Anterior cingulate cortex (tissue), 58 donors: ENCODE measurements at regions not wholly inside any gene's neighbourhood (a gene's known extent, or its start where the extent isn't known, plus 50 kb on each side); places are given as distances from the start of the nearest gene placed in this dataset.
A peak's percentile ranks its signal among the peaks of the same experiment; 100 is the strongest.

Source experiments
- DNase-seq, 58 donors: peaks; one replicate each; lab custom pipeline; 2025; lab: John Stamatoyannopoulos, UW

- no peak for DNase-seq
Observed at GRCh38 chr2:120439637-120440384, 93.9 kb downstream of the INHBB start.

- no peak for DNase-seq
Observed at GRCh38 chr2:120440521-120441350, 94.8 kb downstream of the INHBB start.

GRCh38 chr2:120441351-120441700, 95.4 kb downstream of the INHBB start:
- no peak for DNase-seq

GRCh38 chr2:120441744-120442471, 96.0 kb downstream of the INHBB start:
- peak in 55 of 58 donors; percentile 10 to 88 (median 56) for DNase-seq

GRCh38 chr2:120442541-120442922, 96.6 kb downstream of the INHBB start:
- DNase-seq = no peak

GRCh38 chr2:120442923-120443571, 97.1 kb downstream of the INHBB start:
- DNase-seq = no peak

- no peak for DNase-seq
Observed at GRCh38 chr2:120443946-120444345, 98.0 kb downstream of the INHBB start.

- DNase-seq = no peak
Observed at GRCh38 chr2:120444691-120445240, 98.8 kb downstream of the INHBB start.

- no peak for DNase-seq
Observed at GRCh38 chr2:120445449-120446143, 99.7 kb downstream of the INHBB start.

GRCh38 chr2:120446236-120447126, 100.5 kb downstream of the INHBB start:
- DNase-seq = no peak

- DNase-seq = peak in 3 of 58 donors; percentile 11 to 26 (median 24)
Observed at GRCh38 chr2:120447127-120447785, 101.3 kb downstream of the INHBB start.

- DNase-seq = no peak
Observed at GRCh38 chr2:120448436-120448835, 102.5 kb downstream of the INHBB start.

GRCh38 chr2:120448961-120449810, 103.2 kb downstream of the INHBB start:
- no peak for DNase-seq

- DNase-seq = no peak
Observed at GRCh38 chr2:120450196-120450820, 104.4 kb downstream of the INHBB start.

- DNase-seq = no peak
Observed at GRCh38 chr2:120451334-120451733, 105.4 kb downstream of the INHBB start.

- no peak for DNase-seq
Observed at GRCh38 chr2:120452131-120452530, 106.2 kb downstream of the INHBB start.
